ENCODE measurements at regions not wholly inside any gene's neighbourhood (a gene's known extent, or its start where the extent isn't known, plus 50 kb on each side); places are given as distances from the start of the nearest gene placed in this dataset.

- CTCF ChIA-PET = interaction anchor here (1.6 to 4.5 kb wide), 5 partner anchors 9 to 436 kb away, joined by 3 to 55 read pairs (median 13); partner anchors contain the start of gene COX20
- H3K9me3 Mint-ChIP-seq = no peaks in the 10 kb centered on the region
- H3K36me3 Mint-ChIP-seq = no peaks in the 10 kb centered on the region
- POLR2A ChIA-PET = interaction anchor here (0.6 to 1.4 kb wide), 5 partner anchors 74 to 389 kb away, joined by 3 to 8 read pairs (median 3); partner anchors contain the start of gene COX20
- H3K27ac ChIP-seq (ENCODE audit: low read depth, low read length) = no peak overlapping the region
- no peak overlapping the region for H3K4me3 Mint-ChIP-seq
- peaks cover 0 to 6% (median 0%) of the 10 kb centered on the region in 7 donors for H3K4me1 Mint-ChIP-seq
- H3K4me1 ChIP-seq (ENCODE audit: control insufficient read depth in 2 of 2, insufficient read depth in 2 of 2, low read length in 2 of 2) = no peaks in the 10 kb centered on the region
- no peaks in the 10 kb centered on the region for H3K27me3 Mint-ChIP-seq
- H3K4me3 ChIP-seq (ENCODE audit: low read length) = no peak overlapping the region
- no peak overlapping the region for H3K27ac Mint-ChIP-seq
- H3K9me3 ChIP-seq (ENCODE audit: control insufficient read depth in 2 of 3, low read length in 3 of 3) = no peaks in the 10 kb centered on the region
- ATAC-seq (no peak), DNase-seq (no peak)
- no peaks in the 10 kb centered on the region for H3K36me3 ChIP-seq (ENCODE audit: control insufficient read depth in 2 of 3, insufficient read depth in 3 of 3, low read length in 3 of 3)
- intact Hi-C loops (cut with micrococcal nuclease) = no loop called here
- no peaks in the 10 kb centered on the region for H3K27me3 ChIP-seq (ENCODE audit: control insufficient read depth in 2 of 2, insufficient read depth in 2 of 2, low read length in 2 of 2)
Measured at GRCh38 chr1:245041058-245041698, 113.6 kb upstream of the KIF26B start.

- Mint-ChIP-seq H3K27me3 (no peaks in the 10 kb centered on the region), H3K27ac (no peak overlapping the region), H3K36me3 (no peaks in the 10 kb centered on the region), H3K4me1 (peaks cover 0 to 5% (median 0%) of the 10 kb centered on the region in 7 donors), H3K4me3 (no peak overlapping the region), H3K9me3 (no peaks in the 10 kb centered on the region)
- H3K27me3 ChIP-seq (ENCODE audit: control insufficient read depth in 2 of 2, insufficient read depth in 2 of 2, low read length in 2 of 2) = no peaks in the 10 kb centered on the region
- DNase-seq (no peak), ATAC-seq (no peak)
- H3K36me3 ChIP-seq (ENCODE audit: control insufficient read depth in 2 of 3, insufficient read depth in 3 of 3, low read length in 3 of 3) = no peaks in the 10 kb centered on the region
- H3K27ac ChIP-seq (ENCODE audit: low read depth, low read length) = no peak overlapping the region
- no peaks in the 10 kb centered on the region for H3K9me3 ChIP-seq (ENCODE audit: control insufficient read depth in 2 of 3, low read length in 3 of 3)
- intact Hi-C loops (cut with micrococcal nuclease) = no loop called here
- H3K4me1 ChIP-seq (ENCODE audit: control insufficient read depth in 2 of 2, insufficient read depth in 2 of 2, low read length in 2 of 2) = no peaks in the 10 kb centered on the region
- H3K4me3 ChIP-seq (ENCODE audit: low read length) = no peak overlapping the region
- POLR2A ChIA-PET = interaction anchor here (0.7 kb wide), 1 partner anchor 244 kb away, joined by 3 read pairs; no protein-coding TSS in a partner anchor
- CTCF ChIA-PET = interaction anchor here (2.1 kb wide), 1 partner anchor 238 kb away, joined by 18 read pairs; no protein-coding TSS in a partner anchor
Measured at GRCh38 chr1:245039196-245039595, 115.6 kb upstream of the KIF26B start.

DNA sequence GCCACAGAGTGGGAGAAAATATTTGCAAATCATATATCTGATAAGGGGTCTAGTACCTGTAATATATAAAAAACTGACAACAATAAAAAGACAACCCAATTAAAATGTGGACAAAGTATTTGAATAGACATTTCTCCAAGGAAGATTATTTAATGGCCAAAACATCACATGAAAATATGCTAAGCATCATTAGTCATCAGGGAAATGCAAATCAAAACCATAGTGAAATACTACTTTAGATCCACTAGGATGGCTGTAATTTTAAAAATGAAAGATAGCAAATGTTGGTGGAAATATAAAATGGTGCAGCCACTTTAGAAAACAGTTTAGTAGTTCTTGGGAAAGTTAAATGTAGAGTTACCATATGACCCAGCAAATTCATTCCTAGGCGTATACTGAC is 118.7 kb upstream of the KIF26B start:
- Histone ChIP-seq H3K36me3 (ENCODE audit: control insufficient read depth in 2 of 3, insufficient read depth in 3 of 3, low read length in 3 of 3) (no peaks in the 10 kb centered on the region), H3K27ac (ENCODE audit: low read depth, low read length) (no peak overlapping the region), H3K9me3 (ENCODE audit: control insufficient read depth in 2 of 3, low read length in 3 of 3) (no peaks in the 10 kb centered on the region), H3K27me3 (ENCODE audit: control insufficient read depth in 2 of 2, insufficient read depth in 2 of 2, low read length in 2 of 2) (no peaks in the 10 kb centered on the region), H3K4me1 (ENCODE audit: control insufficient read depth in 2 of 2, insufficient read depth in 2 of 2, low read length in 2 of 2) (no peaks in the 10 kb centered on the region), H3K4me3 (ENCODE audit: low read length) (no peak overlapping the region)
- Mint-ChIP-seq H3K27me3 (no peaks in the 10 kb centered on the region), H3K4me3 (no peak overlapping the region), H3K27ac (no peak overlapping the region), H3K9me3 (no peaks in the 10 kb centered on the region), H3K4me1 (no peaks in the 10 kb centered on the region), H3K36me3 (no peaks in the 10 kb centered on the region)
- DNase-seq (no peak), ATAC-seq (no peak)
- ChIA-PET POLR2A (interaction anchor here (0.7 kb wide), 1 partner anchor 200 kb away, joined by 3 read pairs; no protein-coding TSS in a partner anchor), CTCF (interaction anchor here (0.6 to 0.7 kb wide), 2 partner anchors 426 to 1154 kb away, joined by 3 read pairs; no protein-coding TSS in a partner anchor)
- intact Hi-C loops (cut with micrococcal nuclease) = no loop called here

- no peaks in the 10 kb centered on the region for H3K9me3 Mint-ChIP-seq
- intact Hi-C loops (cut with micrococcal nuclease) = no loop called here
Measured at GRCh38 chr1:245031041-245031440, 123.7 kb upstream of the KIF26B start.

GRCh38 chr1:245026247-245026646 is 128.5 kb upstream of the KIF26B start:
- H3K4me3 Mint-ChIP-seq = no peak overlapping the region
- intact Hi-C loops (cut with micrococcal nuclease) = no loop called here
- Histone ChIP-seq H3K4me3 (ENCODE audit: low read length) (no peak overlapping the region), H3K27me3 (ENCODE audit: control insufficient read depth in 2 of 2, insufficient read depth in 2 of 2, low read length in 2 of 2) (no peaks in the 10 kb centered on the region), H3K9me3 (ENCODE audit: control insufficient read depth in 2 of 3, low read length in 3 of 3) (no peaks in the 10 kb centered on the region), H3K27ac (ENCODE audit: low read depth, low read length) (no peak overlapping the region), H3K36me3 (ENCODE audit: control insufficient read depth in 2 of 3, insufficient read depth in 3 of 3, low read length in 3 of 3) (no peaks in the 10 kb centered on the region), H3K4me1 (ENCODE audit: control insufficient read depth in 2 of 2, insufficient read depth in 2 of 2, low read length in 2 of 2) (peaks cover 0 to 4% of the 10 kb centered on the region in 2 donors)
- H3K9me3 Mint-ChIP-seq = no peaks in the 10 kb centered on the region
- H3K36me3 Mint-ChIP-seq = peaks cover 0 to 6% (median 0%) of the 10 kb centered on the region in 5 donors
- no peak for ATAC-seq
- H3K27ac Mint-ChIP-seq = no peak overlapping the region
- H3K27me3 Mint-ChIP-seq = peaks cover 0 to 9% (median 0%) of the 10 kb centered on the region in 5 donors
- DNase-seq = no peak
- H3K4me1 Mint-ChIP-seq = peaks cover 0 to 11% (median 6%) of the 10 kb centered on the region in 7 donors
- POLR2A ChIA-PET = no interaction called here
- CTCF ChIA-PET = no interaction called here

More at GRCh38 chr1:245031041-245031440, 123.7 kb upstream of the KIF26B start:
- no peaks in the 10 kb centered on the region for H3K27me3 ChIP-seq (ENCODE audit: control insufficient read depth in 2 of 2, insufficient read depth in 2 of 2, low read length in 2 of 2)
- peaks cover 0 to 4% of the 10 kb centered on the region in 2 donors for H3K4me1 ChIP-seq (ENCODE audit: control insufficient read depth in 2 of 2, insufficient read depth in 2 of 2, low read length in 2 of 2)
- ChIA-PET POLR2A (no interaction called here), CTCF (interaction anchor here (0.6 to 1.6 kb wide), 2 partner anchors 15 to 230 kb away, joined by 3 to 4 read pairs; no protein-coding TSS in a partner anchor)
- H3K9me3 ChIP-seq (ENCODE audit: control insufficient read depth in 2 of 3, low read length in 3 of 3) = no peaks in the 10 kb centered on the region
- Mint-ChIP-seq H3K4me1 (peaks cover 0 to 11% (median 6%) of the 10 kb centered on the region in 7 donors), H3K27ac (no peak overlapping the region), H3K36me3 (peaks cover 0 to 6% (median 0%) of the 10 kb centered on the region in 5 donors), H3K27me3 (peaks cover 0 to 5% (median 0%) of the 10 kb centered on the region in 5 donors), H3K4me3 (no peak overlapping the region)
- H3K4me3 ChIP-seq (ENCODE audit: low read length) = no peak overlapping the region
- ATAC-seq = no peak
- DNase-seq = no peak
- no peak overlapping the region for H3K27ac ChIP-seq (ENCODE audit: low read depth, low read length)
- no peaks in the 10 kb centered on the region for H3K36me3 ChIP-seq (ENCODE audit: control insufficient read depth in 2 of 3, insufficient read depth in 3 of 3, low read length in 3 of 3)

- CTCF ChIA-PET = no interaction called here
- peaks cover 0 to 9% (median 0%) of the 10 kb centered on the region in 5 donors for H3K27me3 Mint-ChIP-seq
Measured at GRCh38 chr1:245025525-245025924, 129.3 kb upstream of the KIF26B start.

More at GRCh38 chr1:245025525-245025924, 129.3 kb upstream of the KIF26B start:
- intact Hi-C loops (cut with micrococcal nuclease) = no loop called here
- Mint-ChIP-seq H3K27ac (no peak overlapping the region), H3K4me3 (no peak overlapping the region), H3K36me3 (peaks cover 0 to 6% (median 0%) of the 10 kb centered on the region in 5 donors), H3K4me1 (peaks cover 0 to 9% (median 6%) of the 10 kb centered on the region in 7 donors), H3K9me3 (no peaks in the 10 kb centered on the region)
- no peaks in the 10 kb centered on the region for H3K36me3 ChIP-seq (ENCODE audit: control insufficient read depth in 2 of 3, insufficient read depth in 3 of 3, low read length in 3 of 3)
- H3K9me3 ChIP-seq (ENCODE audit: control insufficient read depth in 2 of 3, low read length in 3 of 3) = no peaks in the 10 kb centered on the region
- ATAC-seq (no peak), DNase-seq (no peak)
- POLR2A ChIA-PET = no interaction called here
- no peak overlapping the region for H3K4me3 ChIP-seq (ENCODE audit: low read length)
- peaks cover 0 to 4% of the 10 kb centered on the region in 2 donors for H3K4me1 ChIP-seq (ENCODE audit: control insufficient read depth in 2 of 2, insufficient read depth in 2 of 2, low read length in 2 of 2)
- H3K27ac ChIP-seq (ENCODE audit: low read depth, low read length) = no peak overlapping the region
- H3K27me3 ChIP-seq (ENCODE audit: control insufficient read depth in 2 of 2, insufficient read depth in 2 of 2, low read length in 2 of 2) = no peaks in the 10 kb centered on the region

Measured in naive thymus-derived CD4-positive, alpha-beta T cell (primary cell).